GM12875 (cell line): ENCODE measurements at regions not wholly inside any gene's neighbourhood (a gene's known extent, or its start where the extent isn't known, plus 50 kb on each side); places are given as distances from the start of the nearest gene placed in this dataset.

Source experiments
- H3K4me3 ChIP-seq: one replicate; pipeline ENCODE4 v1.5.1; 2011; ENCODE audit warnings: low read depth, low read length, control low read depth
- TF ChIP-seq, protein P1 (sequence below): IDR thresholded peaks from 2 replicates; pipeline ENCODE4 v1.5.1; 2011; ENCODE audit warnings: low read depth, mild to moderate bottlenecking, control low read depth, inconsistent platforms, low read length, moderate library complexity, borderline replicate concordance; ENCODE audit not compliant: insufficient read depth

- TF ChIP-seq, protein P1, sequence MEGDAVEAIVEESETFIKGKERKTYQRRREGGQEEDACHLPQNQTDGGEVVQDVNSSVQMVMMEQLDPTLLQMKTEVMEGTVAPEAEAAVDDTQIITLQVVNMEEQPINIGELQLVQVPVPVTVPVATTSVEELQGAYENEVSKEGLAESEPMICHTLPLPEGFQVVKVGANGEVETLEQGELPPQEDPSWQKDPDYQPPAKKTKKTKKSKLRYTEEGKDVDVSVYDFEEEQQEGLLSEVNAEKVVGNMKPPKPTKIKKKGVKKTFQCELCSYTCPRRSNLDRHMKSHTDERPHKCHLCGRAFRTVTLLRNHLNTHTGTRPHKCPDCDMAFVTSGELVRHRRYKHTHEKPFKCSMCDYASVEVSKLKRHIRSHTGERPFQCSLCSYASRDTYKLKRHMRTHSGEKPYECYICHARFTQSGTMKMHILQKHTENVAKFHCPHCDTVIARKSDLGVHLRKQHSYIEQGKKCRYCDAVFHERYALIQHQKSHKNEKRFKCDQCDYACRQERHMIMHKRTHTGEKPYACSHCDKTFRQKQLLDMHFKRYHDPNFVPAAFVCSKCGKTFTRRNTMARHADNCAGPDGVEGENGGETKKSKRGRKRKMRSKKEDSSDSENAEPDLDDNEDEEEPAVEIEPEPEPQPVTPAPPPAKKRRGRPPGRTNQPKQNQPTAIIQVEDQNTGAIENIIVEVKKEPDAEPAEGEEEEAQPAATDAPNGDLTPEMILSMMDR: no peak
- H3K4me3 ChIP-seq: no peak overlapping the region
Observed at GRCh38 chr11:128235426-128235825, 351.9 kb downstream of the ETS1 start.

- TF ChIP-seq, protein P1: no peak
- H3K4me3 ChIP-seq: no peak overlapping the region
Observed at GRCh38 chr11:128234143-128234542, 353.2 kb downstream of the ETS1 start.

GRCh38 chr11:128232588-128232987 is 354.8 kb downstream of the ETS1 start:
- TF ChIP-seq, protein P1: no peak
- no peak overlapping the region for H3K4me3 ChIP-seq

DNA sequence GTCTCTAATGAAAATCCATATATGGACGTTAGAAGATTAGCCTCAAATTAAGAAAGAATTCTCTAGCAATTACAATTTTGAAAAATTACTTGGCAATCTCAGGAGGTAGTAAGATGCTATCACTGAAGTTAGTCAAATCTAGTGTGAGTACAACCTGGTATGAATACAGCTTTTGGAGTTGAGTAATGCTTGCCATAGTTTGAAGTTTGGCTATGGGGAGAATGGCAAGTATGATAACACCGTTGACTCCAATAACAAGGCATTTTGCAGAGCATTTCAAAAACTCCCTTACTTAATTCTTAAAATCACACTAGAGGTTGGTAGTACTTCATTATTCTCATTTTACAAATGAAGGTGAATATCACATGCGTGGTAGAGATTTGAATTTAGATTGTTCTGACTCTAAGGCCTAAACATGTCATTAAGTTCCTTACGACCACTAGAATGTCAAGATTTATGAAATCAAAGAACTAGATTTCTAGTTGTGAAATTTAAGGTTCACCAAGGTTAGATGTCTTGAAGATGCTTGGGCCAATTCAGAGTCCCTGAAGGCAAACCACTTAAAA is 355.4 kb downstream of the ETS1 start:
- TF ChIP-seq, protein P1: no peak

GRCh38 chr11:128227466-128227865 is 359.9 kb downstream of the ETS1 start:
- H3K4me3 ChIP-seq: no peak overlapping the region
- TF ChIP-seq, protein P1: no peak

More for the DNA sequence above, 355.4 kb downstream of the ETS1 start:
- no peak overlapping the region for H3K4me3 ChIP-seq

DNA sequence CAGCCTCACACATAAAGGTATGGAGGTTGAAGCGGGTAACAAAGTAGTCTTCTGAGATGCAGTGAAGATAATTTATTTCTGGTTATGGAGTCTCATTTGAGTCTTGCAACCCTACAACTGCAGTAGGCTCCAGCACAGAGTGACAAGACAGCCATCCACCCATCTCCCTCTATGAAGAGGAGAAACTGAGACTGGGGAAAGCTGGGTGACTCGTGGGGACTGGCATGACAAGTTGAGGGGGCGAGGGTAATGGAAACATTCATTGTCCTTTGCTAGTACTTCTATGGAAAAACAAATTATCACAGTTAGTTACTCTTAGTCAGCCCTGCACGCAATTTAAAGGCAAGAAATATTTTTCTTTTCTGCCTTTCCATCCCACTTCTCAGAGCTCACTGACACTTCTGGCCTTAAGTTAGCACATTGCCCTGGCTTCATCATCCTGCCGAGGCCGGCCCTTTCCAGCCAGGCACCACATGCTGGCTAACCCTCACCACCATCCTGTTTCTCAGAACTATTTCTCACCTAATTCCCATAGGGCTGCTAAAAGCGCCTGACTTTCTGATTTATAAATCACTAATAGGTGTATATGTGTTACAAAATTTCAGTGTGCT is 361.1 kb downstream of the ETS1 start:
- TF ChIP-seq, protein P1: no peak

GRCh38 chr11:128222245-128222884 is 365.0 kb downstream of the ETS1 start:
- H3K4me3 ChIP-seq: no peak overlapping the region
- TF ChIP-seq, protein P1: no peak

More for the DNA sequence above, 361.1 kb downstream of the ETS1 start:
- no peak overlapping the region for H3K4me3 ChIP-seq
